ENCODE measurements at regions not wholly inside any gene's neighbourhood (a gene's known extent, or its start where the extent isn't known, plus 50 kb on each side); places are given as distances from the start of the nearest gene placed in this dataset.

DNA sequence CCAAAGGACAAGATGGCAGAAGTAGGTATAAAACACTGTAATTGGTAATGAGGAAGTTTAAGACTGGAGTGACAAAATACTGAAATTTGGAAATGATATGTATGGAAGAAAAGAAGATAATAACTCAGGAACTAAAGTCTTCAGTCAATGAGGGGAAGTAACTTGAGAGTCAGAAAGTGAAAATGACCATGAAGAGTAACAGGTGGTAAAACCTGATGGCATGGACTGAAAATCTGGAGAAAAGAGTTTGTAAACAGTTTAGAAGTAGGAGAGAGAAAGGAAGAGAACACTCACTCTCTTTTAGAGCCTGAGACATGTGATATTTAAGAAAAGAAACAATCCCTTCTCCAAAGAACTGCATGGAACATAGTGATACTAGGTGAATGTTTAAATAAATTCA lies 387.9 kb downstream of the PYDC2 start:
- TF ChIP-seq POLR2AphosphoS5 (IDR thresholded peaks at IDR 0.05; ENCODE audit: insufficient read depth in 1 of 2, low read depth in 1 of 2) (no peak), POLR2A (IDR thresholded peaks at IDR 0.05) (no peak)
- TF ChIP-seq, protein P1, sequence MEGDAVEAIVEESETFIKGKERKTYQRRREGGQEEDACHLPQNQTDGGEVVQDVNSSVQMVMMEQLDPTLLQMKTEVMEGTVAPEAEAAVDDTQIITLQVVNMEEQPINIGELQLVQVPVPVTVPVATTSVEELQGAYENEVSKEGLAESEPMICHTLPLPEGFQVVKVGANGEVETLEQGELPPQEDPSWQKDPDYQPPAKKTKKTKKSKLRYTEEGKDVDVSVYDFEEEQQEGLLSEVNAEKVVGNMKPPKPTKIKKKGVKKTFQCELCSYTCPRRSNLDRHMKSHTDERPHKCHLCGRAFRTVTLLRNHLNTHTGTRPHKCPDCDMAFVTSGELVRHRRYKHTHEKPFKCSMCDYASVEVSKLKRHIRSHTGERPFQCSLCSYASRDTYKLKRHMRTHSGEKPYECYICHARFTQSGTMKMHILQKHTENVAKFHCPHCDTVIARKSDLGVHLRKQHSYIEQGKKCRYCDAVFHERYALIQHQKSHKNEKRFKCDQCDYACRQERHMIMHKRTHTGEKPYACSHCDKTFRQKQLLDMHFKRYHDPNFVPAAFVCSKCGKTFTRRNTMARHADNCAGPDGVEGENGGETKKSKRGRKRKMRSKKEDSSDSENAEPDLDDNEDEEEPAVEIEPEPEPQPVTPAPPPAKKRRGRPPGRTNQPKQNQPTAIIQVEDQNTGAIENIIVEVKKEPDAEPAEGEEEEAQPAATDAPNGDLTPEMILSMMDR (IDR thresholded peaks at IDR 0.05), result no peak

All from vagina (tissue), 2 donors.